GM23248 (cell line): ENCODE measurements at regions not wholly inside any gene's neighbourhood (a gene's known extent, or its start where the extent isn't known, plus 50 kb on each side); places are given as distances from the start of the nearest gene placed in this dataset.

Source experiments
- EZH2 ChIP-seq: fragments of 200-600 bp; sonication (generic); IDR thresholded peaks from 2 replicates; pipeline ENCODE4 v1.6.1; 2018; ENCODE audit warnings: antibody characterized with exemption, mild to moderate bottlenecking; ENCODE audit not compliant: insufficient read depth, poor library complexity, severe bottlenecking
- EZH2phosphoT487 ChIP-seq: fragments of 200-600 bp; sonication (generic); IDR thresholded peaks from 2 replicates; pipeline ENCODE4 v1.6.1; 2018; ENCODE audit warnings: antibody characterized with exemption, moderate library complexity, mild to moderate bottlenecking, low read depth; ENCODE audit not compliant: insufficient read depth

GRCh38 chr17:77354420-77354669 is 213.6 kb downstream of the SEC14L1 start:
- TF ChIP-seq EZH2, result no peak
- TF ChIP-seq EZH2phosphoT487, result no peak
